ENCODE measurements at regions not wholly inside any gene's neighbourhood (a gene's known extent, or its start where the extent isn't known, plus 50 kb on each side); places are given as distances from the start of the nearest gene placed in this dataset.
A peak's percentile ranks its signal among the peaks of the same experiment; 100 is the strongest.

DNA sequence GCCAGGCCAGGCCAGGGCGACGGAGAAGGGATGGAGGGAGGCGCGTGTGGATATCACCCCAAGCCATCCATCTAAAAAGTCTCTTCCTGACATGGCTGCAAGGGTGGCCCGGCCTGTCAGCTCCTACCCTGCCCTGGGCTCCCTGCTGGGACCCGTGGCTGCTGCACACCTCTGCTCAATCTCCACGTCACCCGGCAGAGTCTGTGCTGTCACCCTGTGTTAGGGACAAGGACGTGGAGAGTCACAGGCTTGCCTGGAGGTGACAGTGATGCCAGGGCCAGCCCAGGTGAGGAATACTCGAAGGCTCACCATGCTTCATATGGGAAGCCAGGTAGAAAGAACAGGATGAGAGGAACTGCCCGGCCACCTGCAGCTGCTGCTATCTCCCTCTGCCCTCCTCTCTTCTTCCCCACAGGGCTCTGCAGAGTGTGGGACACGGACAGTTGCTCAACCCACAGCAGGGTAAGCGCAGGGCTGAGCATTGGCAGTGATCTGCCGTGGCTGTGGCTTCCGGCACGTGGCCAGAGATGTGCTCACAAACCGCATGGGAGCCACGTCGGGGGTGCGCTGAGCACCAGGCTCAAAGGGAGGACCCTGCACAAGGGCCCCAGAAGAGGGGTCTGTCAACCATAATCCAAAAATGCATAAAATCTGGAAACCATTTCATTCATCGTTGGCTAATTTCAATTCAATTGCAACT is 214.3 kb downstream of the DLL1 start:
- H3K27ac ChIP-seq: no peak overlapping the region
- peaks cover 5 to 6% of the 10 kb centered on the region in 2 donors for H3K4me1 ChIP-seq (replicated peaks in 1 of 2)
- 53 to 96% (median 82%) methylated on average over 1 to 10 of the region's 21 CpGs; no CpG with 5 or more reads in 2 of the 10 experiments for WGBS, 10 experiments
- no peak for ATAC-seq (replicated peaks in 6 of 8)
- H3K4me3 ChIP-seq: no peak overlapping the region
- in situ Hi-C loops (cut with MboI; ENCODE audit: low pct_unique_long_range_greater_than_20kb in 2 of 9, low sequenced_read_pairs in 9 of 9, unreplicated experiment in 9 of 9): no loop called here

GRCh38 chr6:170075659-170076223 is 215.1 kb downstream of the DLL1 start:
- in situ Hi-C loops (cut with MboI; ENCODE audit: low pct_unique_long_range_greater_than_20kb in 2 of 9, low sequenced_read_pairs in 9 of 9, unreplicated experiment in 9 of 9): no loop called here
- H3K27ac ChIP-seq: no peak overlapping the region
- peak in 1 of 8 experiments; percentile 15 for ATAC-seq (replicated peaks in 6 of 8)
- no peak overlapping the region for H3K4me3 ChIP-seq
- WGBS, 10 experiments: 0 to 89% (median 60%) methylated on average over 1 to 4 of the region's 19 CpGs; no CpG with 5 or more reads in 5 of the 10 experiments
- H3K4me1 ChIP-seq (replicated peaks in 1 of 2): no peaks in the 10 kb centered on the region

DNA sequence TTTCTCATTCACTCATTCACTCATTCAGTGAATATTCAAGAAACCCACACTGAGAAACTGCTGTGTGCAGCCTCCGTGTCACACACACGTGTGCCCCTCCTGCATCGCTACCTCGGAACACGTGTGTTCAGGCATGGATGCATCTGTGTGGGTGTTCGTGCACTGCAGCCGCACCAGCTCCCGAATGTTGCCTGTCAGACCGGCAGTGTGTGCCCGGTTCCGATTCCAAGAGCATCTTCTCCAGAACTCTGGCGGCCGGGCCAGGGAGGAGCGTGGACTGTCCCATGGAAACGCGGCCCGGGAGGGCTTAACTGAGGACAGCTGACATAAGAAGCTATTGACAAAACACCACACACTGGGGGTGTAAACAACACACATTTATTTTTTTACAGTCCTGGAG is 216.0 kb downstream of the DLL1 start:
- H3K4me3 ChIP-seq: no peak overlapping the region
- 33 to 100% (median 97%) methylated on average over 1 to 16 of the region's 17 CpGs; no CpG with 5 or more reads in 2 of the 10 experiments for WGBS, 10 experiments
- no peak overlapping the region for H3K27ac ChIP-seq
- no peak for ATAC-seq (replicated peaks in 6 of 8)
- in situ Hi-C loops (cut with MboI; ENCODE audit: low pct_unique_long_range_greater_than_20kb in 2 of 9, low sequenced_read_pairs in 9 of 9, unreplicated experiment in 9 of 9): no loop called here
- H3K4me1 ChIP-seq (replicated peaks in 1 of 2): no peaks in the 10 kb centered on the region

- ATAC-seq (replicated peaks in 6 of 8): no peak
- in situ Hi-C loops (cut with MboI; ENCODE audit: low pct_unique_long_range_greater_than_20kb in 2 of 9, low sequenced_read_pairs in 9 of 9, unreplicated experiment in 9 of 9): no loop called here
- H3K4me3 ChIP-seq: no peak overlapping the region
- no peak overlapping the region for H3K27ac ChIP-seq
- WGBS, 10 experiments: 20 to 100% (median 90%) methylated on average over 1 to 6 of the region's 6 CpGs; no CpG with 5 or more reads in 3 of the 10 experiments
- no peaks in the 10 kb centered on the region for H3K4me1 ChIP-seq (replicated peaks in 1 of 2)
Measured at GRCh38 chr6:170074435-170074834, 216.4 kb downstream of the DLL1 start.

DNA sequence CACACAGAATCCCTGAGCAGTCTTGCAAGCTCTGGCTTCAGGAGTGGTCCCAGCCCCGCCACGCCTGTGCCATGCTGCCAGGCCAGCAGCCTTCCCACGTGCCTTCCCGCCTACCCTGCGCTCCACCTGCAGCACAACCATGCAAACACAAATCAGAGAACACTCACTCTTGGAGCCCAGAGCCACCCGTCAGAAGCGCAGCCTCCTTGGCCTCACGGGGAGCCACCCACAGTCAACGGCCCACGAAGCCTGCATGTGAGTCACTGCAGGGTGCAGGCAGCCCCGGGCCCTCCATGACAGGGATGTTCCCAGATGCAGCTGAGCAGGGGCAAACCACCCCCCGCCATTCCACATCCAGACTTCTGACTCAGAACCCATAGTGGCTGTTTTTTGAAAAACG is 217.0 kb downstream of the DLL1 start:
- Histone ChIP-seq H3K4me1 (replicated peaks in 1 of 2) (no peaks in the 10 kb centered on the region), H3K27ac (no peak overlapping the region), H3K4me3 (no peak overlapping the region)
- WGBS, 10 experiments: 47 to 96% (median 77%) methylated on average over 2 to 8 of the region's 13 CpGs; no CpG with 5 or more reads in 4 of the 10 experiments
- ATAC-seq (replicated peaks in 6 of 8): peak in 3 of 8 experiments; percentile 34 to 41 (median 40)
- in situ Hi-C loops (cut with MboI; ENCODE audit: low pct_unique_long_range_greater_than_20kb in 2 of 9, low sequenced_read_pairs in 9 of 9, unreplicated experiment in 9 of 9): no loop called here

- Histone ChIP-seq H3K27ac (no peak overlapping the region), H3K4me3 (no peak overlapping the region), H3K4me1 (replicated peaks in 1 of 2) (peaks cover 0 to 5% of the 10 kb centered on the region in 2 donors)
- in situ Hi-C loops (cut with MboI; ENCODE audit: low pct_unique_long_range_greater_than_20kb in 2 of 9, low sequenced_read_pairs in 9 of 9, unreplicated experiment in 9 of 9): no loop called here
- 41 to 100% (median 79%) methylated on average over 3 to 11 of the region's 11 CpGs for WGBS, 10 experiments
- ATAC-seq (replicated peaks in 6 of 8): no peak
Measured at GRCh38 chr6:170072246-170072645, 218.6 kb downstream of the DLL1 start.

DNA sequence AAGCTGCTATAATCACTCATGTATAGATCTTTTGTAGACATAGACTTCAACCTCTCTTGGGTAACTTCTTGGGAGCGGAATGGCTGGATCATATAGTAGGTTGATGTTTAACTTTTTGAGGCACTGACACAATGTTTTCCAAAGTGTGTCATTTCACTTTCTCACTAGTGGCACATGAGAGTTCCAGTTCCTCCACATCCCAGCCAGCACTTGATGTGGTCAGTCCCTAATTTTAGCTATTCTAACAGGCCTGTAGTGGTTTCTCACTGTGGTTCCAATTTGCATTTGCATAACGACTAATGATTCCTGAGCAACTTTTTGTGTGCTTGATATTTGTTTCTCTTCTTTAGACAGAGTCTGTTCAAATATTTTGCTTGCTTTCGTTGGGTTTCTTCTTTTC is 221.3 kb downstream of the DLL1 start:
- Histone ChIP-seq H3K4me1 (replicated peaks in 1 of 2) (peaks cover 0 to 12% of the 10 kb centered on the region in 2 donors), H3K4me3 (no peak overlapping the region), H3K27ac (no peak overlapping the region)
- ATAC-seq (replicated peaks in 6 of 8): no peak
- 0 to 100% (median 59%) methylated on average over 1 to 3 of the region's 3 CpGs for WGBS, 10 experiments
- in situ Hi-C loops (cut with MboI; ENCODE audit: low pct_unique_long_range_greater_than_20kb in 2 of 9, low sequenced_read_pairs in 9 of 9, unreplicated experiment in 9 of 9): no loop called here

DNA sequence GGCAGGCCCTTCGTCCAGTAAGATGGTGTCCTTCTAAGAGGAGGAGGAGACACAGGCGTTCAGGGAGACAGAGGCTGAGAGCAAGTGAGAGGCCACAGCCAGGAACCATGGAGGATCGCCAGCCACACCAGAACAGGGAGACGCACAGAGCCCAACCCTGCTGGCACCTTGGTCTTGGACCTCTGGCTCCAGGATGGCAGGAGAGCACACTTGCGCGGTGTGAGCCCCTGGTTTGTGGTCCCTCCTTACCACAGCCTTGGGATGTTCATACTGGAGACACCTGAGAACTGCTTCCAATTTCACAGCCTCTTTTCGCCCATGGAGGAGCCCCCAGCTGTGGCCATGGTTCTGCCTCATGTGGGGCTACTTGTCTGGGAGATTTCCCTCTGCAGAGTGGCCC is 222.4 kb downstream of the DLL1 start:
- WGBS, 10 experiments: 73 to 100% (median 83%) methylated on average over 1 to 7 of the region's 7 CpGs; no CpG with 5 or more reads in 3 of the 10 experiments

DNA sequence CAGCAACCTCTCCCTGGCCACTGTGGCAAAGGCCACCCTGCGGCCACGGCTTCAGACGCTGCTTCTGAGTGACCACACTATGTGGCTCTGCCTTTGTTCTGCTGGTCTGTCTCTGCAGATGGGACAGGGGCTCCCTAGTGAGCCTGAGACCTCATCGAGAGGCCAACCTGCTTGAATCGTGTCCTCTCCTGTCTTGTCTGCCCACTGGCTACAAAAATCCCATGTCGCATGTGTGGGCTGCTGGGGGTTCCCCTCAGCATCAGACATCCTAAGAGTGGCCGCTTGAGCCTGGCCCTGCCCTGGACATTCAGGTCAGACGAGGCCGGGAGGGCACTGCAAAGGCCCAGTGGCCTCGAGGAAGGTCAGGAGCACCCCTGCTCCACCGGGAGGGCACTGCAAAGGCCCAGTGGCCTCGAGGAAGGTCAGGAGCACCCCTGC is 222.9 kb downstream of the DLL1 start:
- ATAC-seq (replicated peaks in 6 of 8): no peak
- 40 to 85% (median 80%) methylated on average over 1 to 5 of the region's 12 CpGs; no CpG with 5 or more reads in 7 of the 10 experiments for WGBS, 10 experiments

More for the DNA sequence above, 222.4 kb downstream of the DLL1 start:
- Histone ChIP-seq H3K27ac (no peak overlapping the region), H3K4me3 (no peak overlapping the region), H3K4me1 (replicated peaks in 1 of 2) (peaks cover 8 to 18% of the 10 kb centered on the region in 2 donors)
- ATAC-seq (replicated peaks in 6 of 8): no peak
- in situ Hi-C loops (cut with MboI; ENCODE audit: low pct_unique_long_range_greater_than_20kb in 2 of 9, low sequenced_read_pairs in 9 of 9, unreplicated experiment in 9 of 9): no loop called here

GRCh38 chr6:170067181-170067641 is 223.7 kb downstream of the DLL1 start:
- Histone ChIP-seq H3K4me3 (no peak overlapping the region), H3K4me1 (replicated peaks in 1 of 2) (peaks cover 19 to 31% of the 10 kb centered on the region in 2 donors), H3K27ac (no peak overlapping the region)
- 4 to 83% (median 47%) methylated on average over 4 to 11 of the region's 18 CpGs; no CpG with 5 or more reads in 4 of the 10 experiments for WGBS, 10 experiments
- ATAC-seq (replicated peaks in 6 of 8): peak; percentile 4 to 99 (median 55)
- in situ Hi-C loops (cut with MboI; ENCODE audit: low pct_unique_long_range_greater_than_20kb in 2 of 9, low sequenced_read_pairs in 9 of 9, unreplicated experiment in 9 of 9): no loop called here

More for the DNA sequence above, 222.9 kb downstream of the DLL1 start:
- in situ Hi-C loops (cut with MboI; ENCODE audit: low pct_unique_long_range_greater_than_20kb in 2 of 9, low sequenced_read_pairs in 9 of 9, unreplicated experiment in 9 of 9): no loop called here
- no peak overlapping the region for H3K4me3 ChIP-seq
- H3K4me1 ChIP-seq (replicated peaks in 1 of 2): peaks cover 12 to 23% of the 10 kb centered on the region in 2 donors
- H3K27ac ChIP-seq: no peak overlapping the region

DNA sequence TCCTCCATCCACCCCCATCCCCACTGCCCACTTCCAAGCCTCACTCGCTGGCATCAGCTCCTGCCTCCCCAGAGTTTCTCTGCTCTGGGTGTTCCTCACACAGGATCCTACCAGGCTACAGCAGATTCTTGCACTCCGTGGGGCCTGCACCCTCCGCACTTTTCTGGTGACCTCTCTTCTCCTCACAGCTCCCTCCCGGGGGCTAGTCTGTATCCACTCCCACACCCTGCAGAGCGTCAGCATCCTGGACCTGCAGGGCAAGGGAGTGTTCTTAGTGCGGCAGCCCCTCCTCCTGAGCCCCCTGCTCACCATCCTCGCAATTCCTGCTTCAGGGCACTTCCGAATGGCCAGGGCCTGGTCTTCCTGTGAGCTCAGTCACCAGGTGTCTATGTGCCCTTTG is 224.2 kb downstream of the DLL1 start:
- 32 to 100% (median 69%) methylated on average over 1 to 7 of the region's 8 CpGs; no CpG with 5 or more reads in 5 of the 10 experiments for WGBS, 10 experiments
- no peak overlapping the region for H3K4me3 ChIP-seq
- in situ Hi-C loops (cut with MboI; ENCODE audit: low pct_unique_long_range_greater_than_20kb in 2 of 9, low sequenced_read_pairs in 9 of 9, unreplicated experiment in 9 of 9): no loop called here
- no peak overlapping the region for H3K27ac ChIP-seq
- no peak for ATAC-seq (replicated peaks in 6 of 8)
- peaks cover 21 to 32% of the 10 kb centered on the region in 2 donors for H3K4me1 ChIP-seq (replicated peaks in 1 of 2)

GRCh38 chr6:170063851-170064602 is 226.9 kb downstream of the DLL1 start:
- WGBS, 10 experiments: 39 to 100% (median 69%) methylated on average over 1 to 6 of the region's 16 CpGs; no CpG with 5 or more reads in 5 of the 10 experiments
- in situ Hi-C loops (cut with MboI; ENCODE audit: low pct_unique_long_range_greater_than_20kb in 2 of 9, low sequenced_read_pairs in 9 of 9, unreplicated experiment in 9 of 9): no loop called here

GRCh38 chr6:170063431-170063830 is 227.4 kb downstream of the DLL1 start:
- in situ Hi-C loops (cut with MboI; ENCODE audit: low pct_unique_long_range_greater_than_20kb in 2 of 9, low sequenced_read_pairs in 9 of 9, unreplicated experiment in 9 of 9): no loop called here
- WGBS, 10 experiments: 10 to 80% methylated on average over 1 to 2 of the region's 16 CpGs; no CpG with 5 or more reads in 8 of the 10 experiments
- no peak overlapping the region for H3K4me3 ChIP-seq
- H3K4me1 ChIP-seq (replicated peaks in 1 of 2): peaks cover 21 to 32% of the 10 kb centered on the region in 2 donors
- peak in 5 of 8 experiments; percentile 88 to 94 (median 91) for ATAC-seq (replicated peaks in 6 of 8)
- no peak overlapping the region for H3K27ac ChIP-seq

More at GRCh38 chr6:170063851-170064602, 226.9 kb downstream of the DLL1 start:
- Histone ChIP-seq H3K27ac (no peak overlapping the region), H3K4me3 (no peak overlapping the region), H3K4me1 (replicated peaks in 1 of 2) (peaks cover 21 to 32% of the 10 kb centered on the region in 2 donors)
- no peak for ATAC-seq (replicated peaks in 6 of 8)
